ENCODE measurements at regions not wholly inside any gene's neighbourhood (a gene's known extent, or its start where the extent isn't known, plus 50 kb on each side); places are given as distances from the start of the nearest gene placed in this dataset.

GRCh38 chr12:23063206-23063605 lies 438.2 kb downstream of the ETNK1 start:
- TF ChIP-seq CTCF (IDR thresholded peaks at IDR 0.05), result no peak
- TF ChIP-seq POLR2AphosphoS5 (IDR thresholded peaks at IDR 0.05), result no peak

All from breast epithelium (tissue), 3 donors.